ENCODE measurements at regions not wholly inside any gene's neighbourhood (a gene's known extent, or its start where the extent isn't known, plus 50 kb on each side); places are given as distances from the start of the nearest gene placed in this dataset.
"Not testable (repeated sequence)": the region's sequence is repeated elsewhere in the genome, so short reads cannot be mapped to it uniquely, and the experiment has no call there.

DNA sequence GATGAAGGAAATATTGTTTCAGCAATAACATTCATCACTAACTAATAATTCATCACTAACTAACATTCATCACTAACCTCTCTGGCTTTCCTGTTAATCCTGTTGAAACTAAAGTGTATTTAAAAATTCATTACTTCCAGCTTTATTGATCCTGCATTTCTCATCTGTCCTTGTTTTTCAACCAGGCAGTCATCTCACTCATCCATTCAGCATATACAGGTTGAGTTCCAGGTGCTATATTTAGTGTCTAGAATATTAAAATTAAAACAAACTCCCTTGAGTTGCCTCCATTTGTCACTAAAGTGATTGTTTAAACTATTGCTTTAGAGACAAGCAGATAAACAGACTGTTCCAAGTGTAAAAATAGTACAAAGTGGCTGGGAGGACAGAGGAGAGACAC lies 58.1 kb downstream of the ATXN7L3B start:
- Histone ChIP-seq H3K9me3 (no peaks in the 10 kb centered on the region), H3K36me3 (no peaks in the 10 kb centered on the region), H3K4me1 (no peaks in the 10 kb centered on the region), H3K4me3 (replicated peaks in 1 of 3) (no peak overlapping the region), H3K27ac (no peak overlapping the region), H3K27me3 (no peaks in the 10 kb centered on the region)
- DNase-seq, result no peak
- intact Hi-C loops (cut with DNase I), result no loop called here
- no peak for TF ChIP-seq POLR2A (IDR thresholded peaks at IDR 0.05)
- TF ChIP-seq, protein P1, sequence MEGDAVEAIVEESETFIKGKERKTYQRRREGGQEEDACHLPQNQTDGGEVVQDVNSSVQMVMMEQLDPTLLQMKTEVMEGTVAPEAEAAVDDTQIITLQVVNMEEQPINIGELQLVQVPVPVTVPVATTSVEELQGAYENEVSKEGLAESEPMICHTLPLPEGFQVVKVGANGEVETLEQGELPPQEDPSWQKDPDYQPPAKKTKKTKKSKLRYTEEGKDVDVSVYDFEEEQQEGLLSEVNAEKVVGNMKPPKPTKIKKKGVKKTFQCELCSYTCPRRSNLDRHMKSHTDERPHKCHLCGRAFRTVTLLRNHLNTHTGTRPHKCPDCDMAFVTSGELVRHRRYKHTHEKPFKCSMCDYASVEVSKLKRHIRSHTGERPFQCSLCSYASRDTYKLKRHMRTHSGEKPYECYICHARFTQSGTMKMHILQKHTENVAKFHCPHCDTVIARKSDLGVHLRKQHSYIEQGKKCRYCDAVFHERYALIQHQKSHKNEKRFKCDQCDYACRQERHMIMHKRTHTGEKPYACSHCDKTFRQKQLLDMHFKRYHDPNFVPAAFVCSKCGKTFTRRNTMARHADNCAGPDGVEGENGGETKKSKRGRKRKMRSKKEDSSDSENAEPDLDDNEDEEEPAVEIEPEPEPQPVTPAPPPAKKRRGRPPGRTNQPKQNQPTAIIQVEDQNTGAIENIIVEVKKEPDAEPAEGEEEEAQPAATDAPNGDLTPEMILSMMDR (IDR thresholded peaks at IDR 0.05), result no peak

DNA sequence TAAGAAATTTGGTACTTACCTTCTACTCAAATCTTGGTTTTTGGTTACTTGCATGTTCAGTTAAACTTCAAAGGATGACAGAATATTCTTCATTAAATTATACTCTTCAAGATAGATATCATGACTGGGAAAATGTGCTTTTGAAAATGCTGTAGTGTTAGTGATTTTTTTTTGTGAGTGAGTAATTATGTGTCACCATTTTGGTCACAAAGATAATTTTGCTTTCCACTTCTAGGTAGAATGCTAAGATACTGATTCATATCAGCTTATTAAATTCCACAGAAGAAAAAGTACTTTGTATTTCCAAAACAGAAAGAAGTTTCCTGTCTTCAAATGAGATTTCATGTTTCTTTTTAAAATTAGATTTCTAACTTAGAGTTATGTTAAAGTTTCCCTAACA lies 61.2 kb downstream of the ATXN7L3B start:
- no peak overlapping the region for H3K27ac ChIP-seq
- no peak for DNase-seq
- intact Hi-C loops (cut with DNase I), result no loop called here
- H3K4me1 ChIP-seq, result no peaks in the 10 kb centered on the region
- no peak for TF ChIP-seq POLR2A (IDR thresholded peaks at IDR 0.05)
- TF ChIP-seq, protein P1 (IDR thresholded peaks at IDR 0.05), result no peak
- H3K9me3 ChIP-seq, result no peaks in the 10 kb centered on the region
- no peaks in the 10 kb centered on the region for H3K27me3 ChIP-seq
- H3K4me3 ChIP-seq (replicated peaks in 1 of 3), result no peak overlapping the region
- no peaks in the 10 kb centered on the region for H3K36me3 ChIP-seq

DNA sequence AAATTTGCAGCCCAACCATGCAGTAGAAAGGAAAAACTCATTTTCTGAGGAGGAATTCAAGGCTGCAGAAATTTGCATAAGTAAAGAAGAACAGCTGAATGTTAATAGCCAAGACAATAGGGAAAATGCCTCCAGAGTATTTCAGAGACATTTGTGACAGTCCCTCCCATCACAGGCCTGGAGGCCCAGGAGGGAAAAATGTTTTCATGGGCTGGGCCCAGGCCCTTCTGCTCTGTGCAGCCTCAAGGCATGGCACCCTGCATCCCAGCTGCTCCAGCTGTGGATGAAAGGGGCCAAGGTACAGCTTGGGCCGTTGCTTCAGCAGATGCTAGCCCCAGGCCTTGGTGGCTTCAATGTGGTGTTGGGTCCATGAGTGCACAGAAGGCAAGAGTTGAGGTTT lies 62.3 kb downstream of the ATXN7L3B start:
- no peak overlapping the region for H3K4me3 ChIP-seq (replicated peaks in 1 of 3)
- no peaks in the 10 kb centered on the region for H3K9me3 ChIP-seq
- no peak overlapping the region for H3K27ac ChIP-seq
- intact Hi-C loops (cut with DNase I), result no loop called here
- H3K4me1 ChIP-seq, result no peaks in the 10 kb centered on the region
- TF ChIP-seq, protein P1 (IDR thresholded peaks at IDR 0.05), result no peak
- TF ChIP-seq POLR2A (IDR thresholded peaks at IDR 0.05), result no peak
- DNase-seq, result no peak
- no peaks in the 10 kb centered on the region for H3K27me3 ChIP-seq
- 10 to 40% methylated on average over 1 of the region's 1 CpG for WGBS, 2 donors
- H3K36me3 ChIP-seq, result no peaks in the 10 kb centered on the region

DNA sequence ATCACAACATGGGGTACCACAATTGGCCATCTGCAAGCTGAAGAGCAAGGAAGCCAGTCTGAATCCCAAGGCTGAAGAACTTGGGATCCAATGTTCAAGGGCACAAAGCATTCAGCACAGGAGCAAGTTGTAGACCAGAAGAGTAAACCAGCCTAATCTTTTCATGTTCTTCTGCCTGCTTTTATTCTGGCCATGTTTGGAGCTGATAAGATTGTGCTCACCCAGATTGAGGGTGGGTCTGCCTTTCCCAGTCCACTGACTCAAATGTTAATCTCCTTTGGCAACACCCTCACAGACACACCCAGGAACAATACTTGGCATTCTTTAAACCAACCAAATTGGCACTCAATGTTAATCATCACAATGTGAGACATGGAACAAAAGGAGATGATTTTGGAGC lies 63.2 kb downstream of the ATXN7L3B start:
- H3K4me1 ChIP-seq; H3K27ac ChIP-seq; intact Hi-C loops (cut with DNase I); H3K4me3 ChIP-seq (replicated peaks in 1 of 3); H3K27me3 ChIP-seq; DNase-seq; H3K36me3 ChIP-seq; H3K9me3 ChIP-seq: not testable (repeated sequence)

DNA sequence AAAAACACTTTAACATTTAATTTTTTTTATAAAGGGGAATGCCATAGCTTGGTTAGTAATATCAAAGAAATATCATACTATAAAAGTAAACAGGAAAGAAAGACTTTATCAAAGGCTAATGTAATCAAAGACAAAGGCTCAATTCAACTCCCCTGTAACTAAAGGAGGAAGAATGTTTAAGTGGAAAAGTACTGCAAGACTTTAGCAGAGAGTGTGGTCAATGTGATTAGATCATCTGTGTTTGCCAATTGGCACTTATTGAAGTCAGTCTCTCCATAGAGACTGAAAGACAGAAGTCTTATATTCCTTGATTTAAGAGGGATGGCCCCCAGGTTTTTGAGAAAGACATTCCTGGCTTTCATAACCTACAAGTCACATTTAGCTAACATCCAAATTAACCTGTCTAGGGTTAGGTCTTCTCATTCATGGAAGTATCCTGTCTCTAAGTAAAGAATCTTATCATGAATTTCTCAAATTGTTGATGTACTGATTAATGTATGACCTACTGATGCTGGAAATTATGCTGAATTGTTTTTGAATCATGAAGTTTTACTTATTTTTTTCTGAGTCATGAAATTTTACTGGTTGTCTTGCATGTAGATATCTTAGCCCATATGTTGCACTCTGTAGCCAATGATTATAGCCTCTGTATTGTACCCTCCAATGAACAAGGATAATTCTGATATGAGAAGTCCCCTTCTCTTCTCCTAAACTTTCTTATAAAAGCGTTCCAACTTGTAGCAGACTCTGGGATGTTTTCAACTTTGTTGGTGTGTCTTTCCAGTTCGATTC lies 65.4 kb downstream of the ATXN7L3B start:
- no peak for DNase-seq
- no peak overlapping the region for H3K27ac ChIP-seq
- H3K4me3 ChIP-seq (replicated peaks in 1 of 3), result no peak overlapping the region
- no peaks in the 10 kb centered on the region for H3K9me3 ChIP-seq
- 74 to 84% methylated on average over 2 of the region's 2 CpGs for WGBS, 2 donors
- intact Hi-C loops (cut with DNase I), result no loop called here
- H3K27me3 ChIP-seq, result no peaks in the 10 kb centered on the region
- TF ChIP-seq, protein P1 (IDR thresholded peaks at IDR 0.05), result no peak
- TF ChIP-seq POLR2A (IDR thresholded peaks at IDR 0.05), result no peak
- no peaks in the 10 kb centered on the region for H3K4me1 ChIP-seq
- H3K36me3 ChIP-seq, result no peaks in the 10 kb centered on the region

All from thyroid gland (tissue), 4 donors.